Coronary artery (tissue), 2 donors: ENCODE measurements at regions not wholly inside any gene's neighbourhood (a gene's known extent, or its start where the extent isn't known, plus 50 kb on each side); places are given as distances from the start of the nearest gene placed in this dataset.

Experiments
- DNase-seq: peaks from one replicate; pipeline ENCODE4 v3.0.0-alpha.2; 2017; ENCODE audit warnings: low spot score
- H3K27ac ChIP-seq, 2 donors: fragments of 200-600 bp; sonication (generic); one replicate each; pipeline ENCODE4 v1.5.1; 2016 to 2019
- H3K4me3 ChIP-seq: fragments of 200-600 bp; sonication (generic); 2 replicates; pipeline ENCODE4 v1.5.1; 2016; ENCODE audit warnings: mild to moderate bottlenecking, moderate library complexity
- CTCF ChIP-seq: fragments of 200-600 bp; sonication (generic); IDR thresholded peaks from one replicate; pipeline ENCODE4 v1.5.1; 2019; ENCODE audit warnings: antibody characterized with exemption

- H3K27ac ChIP-seq = no peak overlapping the region
- no peak for DNase-seq
- TF ChIP-seq CTCF = no peak
- H3K4me3 ChIP-seq = no peak overlapping the region
Measured at GRCh38 chr12:90368081-90368480, 586.9 kb downstream of the CCER1 start.

- H3K4me3 ChIP-seq = no peak overlapping the region
- H3K27ac ChIP-seq = no peak overlapping the region
- DNase-seq = no peak
- no peak for TF ChIP-seq CTCF
Measured at GRCh38 chr12:90366286-90366685, 588.7 kb downstream of the CCER1 start.

GRCh38 chr12:90360300-90360699, 594.7 kb downstream of the CCER1 start:
- DNase-seq = no peak
- no peak for TF ChIP-seq CTCF
- no peak overlapping the region for H3K27ac ChIP-seq
- no peak overlapping the region for H3K4me3 ChIP-seq

GRCh38 chr12:90355711-90356355, 599.1 kb downstream of the CCER1 start:
- H3K27ac ChIP-seq = no peak overlapping the region
- DNase-seq = no peak
- TF ChIP-seq CTCF = no peak
- no peak overlapping the region for H3K4me3 ChIP-seq

- DNase-seq = no peak
- no peak overlapping the region for H3K4me3 ChIP-seq
- no peak for TF ChIP-seq CTCF
- H3K27ac ChIP-seq = no peak overlapping the region
Measured at GRCh38 chr12:90343966-90344365, 611.0 kb downstream of the CCER1 start.

- Histone ChIP-seq H3K27ac (no peak overlapping the region), H3K4me3 (no peak overlapping the region)
- TF ChIP-seq CTCF = no peak
- DNase-seq = no peak
Measured at GRCh38 chr12:90342081-90342480, 612.9 kb downstream of the CCER1 start.

GRCh38 chr12:90339837-90340236, 615.1 kb downstream of the CCER1 start:
- Histone ChIP-seq H3K27ac (no peak overlapping the region), H3K4me3 (no peak overlapping the region)
- no peak for TF ChIP-seq CTCF
- DNase-seq = no peak
